Right ventricle myocardium superior (tissue), 1 donor: ENCODE measurements at regions not wholly inside any gene's neighbourhood (a gene's known extent, or its start where the extent isn't known, plus 50 kb on each side); places are given as distances from the start of the nearest gene placed in this dataset.
A peak's percentile ranks its signal among the peaks of the same experiment; 100 is the strongest.

Experiments used
- ATAC-seq: fragments of 200-7000 bp; cut with Tn5 transposase; one replicate; pipeline ENCODE4 v1.9.1; 2020; ENCODE audit warnings: mild to moderate bottlenecking; ENCODE audit not compliant: poor library complexity
- DNase-seq: peaks from one replicate; pipeline ENCODE4 v3.0.0-alpha.2; 2020
- intact Hi-C: fragments of 100-400 bp; cut with DNase I; formaldehyde crosslinking; loops from one replicate; pipeline ENCODE4 v1.11.2; 2022
- donor health status: DM: no; HTN: yes; CAD: no; lungs with severe emphysema.

- ATAC-seq (no peak), DNase-seq (no peak)
- intact Hi-C loops = loop anchor here (10.0 kb wide), 1 partner anchor 49 kb away; no protein-coding TSS in a partner anchor
Measured at GRCh38 chr1:235015291-235015985, 113.2 kb downstream of the TOMM20 start.

DNA sequence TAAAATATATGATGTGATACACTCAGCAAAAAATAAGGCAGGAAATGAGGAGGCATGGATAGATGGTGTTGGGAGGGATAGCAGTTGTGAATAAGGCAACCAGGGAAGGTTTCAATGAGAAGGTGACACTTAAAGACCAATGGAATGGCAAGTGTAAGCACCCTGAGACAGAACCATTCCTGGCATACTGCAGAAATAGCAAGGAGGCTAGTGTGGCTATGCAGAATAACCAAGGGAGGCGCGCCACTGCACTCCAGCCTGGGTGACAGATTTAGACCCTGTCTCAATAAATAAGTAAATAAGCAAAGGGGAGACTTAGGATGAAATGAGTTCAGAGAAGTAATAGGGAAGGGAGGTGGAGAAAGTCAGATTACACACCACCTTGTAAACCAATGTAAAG, 113.9 kb downstream of the TOMM20 start:
- no peak for ATAC-seq
- intact Hi-C loops = loop anchor here (10.0 kb wide), 1 partner anchor 50 kb away; no protein-coding TSS in a partner anchor
- DNase-seq = no peak

DNA sequence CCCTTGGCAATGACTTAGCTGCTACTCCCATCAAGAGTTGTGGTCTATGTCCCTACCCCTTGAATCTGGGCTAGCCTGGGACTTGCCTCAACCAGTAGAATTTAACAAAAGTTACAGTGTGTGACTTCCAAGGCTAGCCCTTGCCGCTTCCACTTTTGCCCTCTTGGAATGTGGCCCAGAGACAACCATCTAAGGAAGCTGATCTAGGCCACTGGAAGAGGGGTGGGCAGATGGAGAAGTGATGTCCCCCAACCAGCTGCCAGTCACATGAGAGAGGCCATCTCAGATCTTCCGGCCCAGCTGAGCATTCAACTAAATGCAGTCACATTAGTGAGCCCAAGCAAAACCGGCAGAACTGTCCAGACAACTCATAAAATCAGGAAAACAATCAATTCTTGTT, 115.1 kb downstream of the TOMM20 start:
- ATAC-seq (no peak), DNase-seq (no peak)
- intact Hi-C loops = loop anchor here (10.0 kb wide), 1 partner anchor 51 kb away; no protein-coding TSS in a partner anchor

- DNase-seq = no peak
- intact Hi-C loops = loop anchor here (10.0 kb wide), 1 partner anchor 52 kb away; no protein-coding TSS in a partner anchor
- no peak for ATAC-seq
Measured at GRCh38 chr1:235012436-235013210, 116.0 kb downstream of the TOMM20 start.

DNA sequence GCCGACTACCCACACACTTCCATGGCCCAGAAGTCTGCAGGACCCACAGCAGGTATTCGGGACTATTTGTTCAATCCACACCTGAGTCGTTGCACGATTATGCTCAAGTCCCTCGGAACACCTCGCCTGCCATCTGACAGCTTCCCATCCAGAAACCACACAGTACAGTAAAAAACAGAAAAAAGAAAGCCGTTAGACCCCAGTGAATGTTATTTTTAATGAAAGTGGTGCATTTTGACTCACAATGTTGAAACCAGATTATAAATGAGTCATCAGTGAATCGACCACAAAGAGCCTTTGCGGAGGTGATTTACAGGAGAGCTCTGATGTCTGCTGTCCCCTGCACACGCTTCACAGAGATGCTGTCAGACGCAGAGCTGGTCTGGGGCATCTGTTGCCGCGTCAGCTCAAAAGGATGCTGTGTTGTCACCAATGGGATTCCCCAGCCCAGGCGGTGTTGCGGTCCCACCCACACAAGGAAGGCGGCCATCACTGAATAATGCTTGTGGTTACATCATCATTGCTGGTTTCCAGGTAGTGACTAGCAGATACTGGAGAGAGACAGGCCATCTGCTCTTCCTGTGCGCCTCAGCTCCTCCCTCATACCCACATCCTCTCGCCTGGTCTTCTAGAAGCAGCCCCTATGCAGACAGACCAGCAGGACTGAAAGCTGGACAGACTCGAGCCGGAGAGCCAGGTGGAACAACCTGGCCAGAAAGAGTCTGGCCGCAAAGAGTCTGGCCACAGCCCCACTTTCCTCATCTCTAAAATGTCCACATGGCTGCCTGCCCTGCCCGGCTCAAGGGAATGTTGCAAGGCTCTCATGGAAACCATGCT, 116.8 kb downstream of the TOMM20 start:
- intact Hi-C loops = loop anchor here (10.0 kb wide), 1 partner anchor 53 kb away; no protein-coding TSS in a partner anchor
- DNase-seq = peak; percentile 77

DNA sequence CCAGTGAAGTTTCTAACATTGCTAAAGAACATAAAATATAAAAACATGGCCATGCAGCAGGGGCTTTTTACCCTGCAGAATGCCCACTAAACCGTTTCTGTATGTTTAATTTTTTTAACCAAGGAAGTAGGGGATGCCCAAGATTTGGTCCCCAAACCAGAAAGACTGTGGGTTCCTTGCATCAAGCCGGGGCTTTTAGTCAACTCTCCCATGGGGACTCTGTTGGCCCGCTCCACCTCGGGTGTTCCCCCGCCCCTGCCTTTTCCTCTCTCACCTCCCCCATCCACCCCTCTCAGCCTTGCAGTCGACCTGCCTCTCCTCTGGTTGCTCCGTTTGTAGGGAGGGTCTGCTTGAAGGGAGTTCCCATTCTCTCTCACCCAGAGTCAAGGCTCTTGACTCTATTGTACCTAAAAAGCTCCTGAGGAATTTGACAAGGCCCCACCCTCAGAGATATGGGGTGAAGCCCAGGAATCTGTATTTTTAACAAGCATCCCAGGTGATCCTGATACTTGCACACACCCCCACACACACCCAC, 117.5 kb downstream of the TOMM20 start:
- intact Hi-C loops = loop anchor here (10.0 kb wide), 1 partner anchor 54 kb away; no protein-coding TSS in a partner anchor
- ATAC-seq = no peak
- DNase-seq = no peak

More for the DNA sequence above, 116.8 kb downstream of the TOMM20 start:
- peak; percentile 74 for ATAC-seq

DNA sequence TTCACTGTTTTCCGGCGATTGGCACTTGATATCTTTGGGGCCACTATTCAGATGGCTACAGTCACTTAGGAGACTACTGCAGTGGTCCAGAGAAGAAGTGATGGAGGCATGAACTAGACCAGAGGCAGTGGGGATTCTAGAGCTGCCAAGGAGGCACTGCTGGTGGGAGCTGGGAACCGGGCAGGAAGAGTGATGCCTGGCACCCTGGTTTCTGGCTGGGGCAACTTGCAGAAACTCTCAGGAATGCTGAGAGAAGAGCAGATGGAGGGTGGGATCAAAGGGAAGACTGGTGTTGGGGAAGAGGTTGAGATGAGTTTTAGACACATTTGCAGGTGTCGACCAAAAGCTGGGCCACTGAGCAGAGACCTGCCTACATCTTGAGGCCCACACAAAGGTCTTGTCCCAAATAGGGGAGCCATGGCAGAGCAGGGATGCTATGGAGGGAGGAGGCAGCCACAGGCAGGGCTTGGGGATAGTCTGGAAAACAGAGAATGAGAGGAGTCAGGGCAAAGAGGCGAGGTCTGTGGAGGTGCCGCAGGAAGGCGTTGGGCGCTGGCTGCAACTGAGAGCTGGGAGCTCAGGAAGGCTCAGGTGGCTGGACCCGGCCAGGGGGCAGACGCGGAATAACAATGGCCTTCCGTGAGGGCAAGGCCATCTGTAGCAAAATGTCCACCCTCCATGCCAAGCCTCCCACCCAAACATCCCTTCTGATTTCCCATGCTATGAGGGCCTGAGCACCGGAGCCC, 118.9 kb downstream of the TOMM20 start:
- no peak for ATAC-seq
- no peak for DNase-seq

DNA sequence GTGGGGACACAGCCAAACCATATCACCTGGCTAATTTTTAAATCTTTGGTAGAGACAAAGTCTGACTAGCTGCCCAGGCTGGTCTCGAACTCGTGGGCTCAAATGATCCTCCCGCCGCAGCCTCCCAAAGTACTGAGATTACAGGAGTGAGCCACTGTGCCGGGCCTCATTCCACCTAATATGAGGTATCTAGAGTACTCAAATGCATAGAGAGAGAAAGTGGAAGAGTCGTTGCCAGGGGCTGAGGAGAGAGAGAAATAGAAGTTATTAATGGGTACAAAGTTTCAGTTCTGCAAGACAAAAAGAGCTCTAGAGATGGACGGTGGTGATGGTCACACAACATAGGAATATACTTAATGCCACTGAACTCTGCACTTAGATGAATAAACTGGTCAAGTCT, 119.6 kb downstream of the TOMM20 start:
- intact Hi-C loops = no loop called here
- ATAC-seq (no peak), DNase-seq (no peak)

More for the DNA sequence above, 118.9 kb downstream of the TOMM20 start:
- intact Hi-C loops = loop anchor here (10.0 kb wide), 1 partner anchor 55 kb away; no protein-coding TSS in a partner anchor

GRCh38 chr1:235008239-235008638, 120.4 kb downstream of the TOMM20 start:
- DNase-seq (no peak), ATAC-seq (no peak)
- intact Hi-C loops = no loop called here

DNA sequence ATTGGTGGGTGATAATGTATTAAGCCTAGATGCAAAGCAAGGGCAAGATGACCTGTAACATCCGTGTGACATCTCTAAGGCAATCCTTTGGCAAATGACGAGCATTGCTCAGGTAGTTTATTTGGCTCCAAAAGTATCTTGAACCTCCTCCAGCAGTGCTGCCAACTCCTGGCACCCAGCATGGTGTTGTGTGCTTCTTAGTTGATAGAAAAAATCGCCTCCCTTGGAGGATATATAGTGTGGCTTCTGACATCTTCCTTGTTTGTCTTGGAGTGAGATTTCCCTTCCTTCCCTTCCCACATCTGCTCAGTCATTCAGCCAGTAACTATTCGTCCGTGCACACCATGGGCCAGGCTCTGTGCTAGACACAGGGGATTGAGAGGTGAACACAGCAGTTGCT, 121.8 kb downstream of the TOMM20 start:
- ATAC-seq (no peak), DNase-seq (no peak)
- intact Hi-C loops = no loop called here

- intact Hi-C loops = no loop called here
- ATAC-seq (no peak), DNase-seq (no peak)
Measured at GRCh38 chr1:235006132-235006721, 122.4 kb downstream of the TOMM20 start.

- DNase-seq (no peak), ATAC-seq (no peak)
- intact Hi-C loops = no loop called here
Measured at GRCh38 chr1:235004840-235005391, 123.7 kb downstream of the TOMM20 start.

- DNase-seq (no peak), ATAC-seq (no peak)
- intact Hi-C loops = no loop called here
Measured at GRCh38 chr1:235004276-235004675, 124.4 kb downstream of the TOMM20 start.

DNA sequence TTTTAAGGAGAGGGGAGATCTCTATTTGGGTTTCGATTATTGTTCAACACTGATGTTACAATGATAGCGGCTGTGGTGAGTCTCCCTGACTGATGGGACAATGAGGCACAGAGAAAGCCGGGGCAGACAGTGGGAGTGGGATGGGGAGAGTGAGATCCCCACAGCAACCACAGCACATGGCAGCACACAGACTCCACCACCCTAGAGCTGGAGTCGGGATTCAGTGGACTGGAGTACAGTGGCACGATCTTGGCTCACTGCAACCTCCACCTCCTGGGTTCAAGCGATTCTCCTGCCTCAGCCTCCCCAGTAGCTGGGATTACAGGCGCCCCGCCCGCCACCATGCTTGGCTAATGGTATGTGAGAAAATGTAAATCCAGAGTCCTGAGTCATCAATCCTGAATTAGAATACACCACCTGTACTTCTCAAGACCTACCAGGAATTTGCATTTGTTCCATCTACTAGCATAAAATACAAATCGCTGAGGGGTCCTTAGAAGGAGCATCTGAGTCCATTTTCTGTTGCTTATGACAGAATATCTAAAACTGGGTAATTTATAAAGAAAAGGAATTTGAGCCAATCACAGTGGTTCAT, 125.8 kb downstream of the TOMM20 start:
- ATAC-seq (no peak), DNase-seq (no peak)
- intact Hi-C loops = no loop called here

GRCh38 chr1:234999513-234999940, 129.1 kb downstream of the TOMM20 start:
- intact Hi-C loops = loop anchor here (5.0 to 10.0 kb wide), 2 partner anchors 277 to 395 kb away; no protein-coding TSS in a partner anchor
- no peak for ATAC-seq
- no peak for DNase-seq

GRCh38 chr1:234997896-234998741, 130.5 kb downstream of the TOMM20 start:
- peak; percentile 80 for DNase-seq
- peak; percentile 55 for ATAC-seq
- intact Hi-C loops = loop anchor here (5.0 to 10.0 kb wide), 2 partner anchors 276 to 393 kb away; no protein-coding TSS in a partner anchor
